NCI-H2196 treated with DMSO at 0.1 percent for 48 hours (cell line): ENCODE measurements at regions not wholly inside any gene's neighbourhood (a gene's known extent, or its start where the extent isn't known, plus 50 kb on each side); places are given as distances from the start of the nearest gene placed in this dataset.
A peak's percentile ranks its signal among the peaks of the same experiment; 100 is the strongest.

Source experiments
- DNase-seq: peaks from one replicate; lab custom pipeline; 2025; ENCODE audit not compliant: unreplicated experiment; lab: John Stamatoyannopoulos, UW

- DNase-seq: no peak
Measured at GRCh38 chr5:135207866-135208265, 173.8 kb upstream of the PITX1 start.

- no peak for DNase-seq
Measured at GRCh38 chr5:135206862-135207261, 172.8 kb upstream of the PITX1 start.

- no peak for DNase-seq
Measured at GRCh38 chr5:135205632-135206349, 171.8 kb upstream of the PITX1 start.

GRCh38 chr5:135204151-135204600 lies 170.1 kb upstream of the PITX1 start:
- no peak for DNase-seq

- no peak for DNase-seq
Measured at GRCh38 chr5:135203593-135204036, 169.6 kb upstream of the PITX1 start.

- no peak for DNase-seq
Measured at GRCh38 chr5:135203019-135203418, 169.0 kb upstream of the PITX1 start.

- no peak for DNase-seq
Measured at GRCh38 chr5:135199919-135200318, 165.9 kb upstream of the PITX1 start.

GRCh38 chr5:135196483-135196882 lies 162.5 kb upstream of the PITX1 start:
- no peak for DNase-seq

- no peak for DNase-seq
Measured at GRCh38 chr5:135195270-135195608, 161.2 kb upstream of the PITX1 start.

GRCh38 chr5:135194573-135195269 lies 160.7 kb upstream of the PITX1 start:
- DNase-seq: no peak

GRCh38 chr5:135194126-135194488 lies 160.1 kb upstream of the PITX1 start:
- DNase-seq: no peak

GRCh38 chr5:135193213-135194125 lies 159.4 kb upstream of the PITX1 start:
- no peak for DNase-seq

GRCh38 chr5:135192351-135192750 lies 158.3 kb upstream of the PITX1 start:
- DNase-seq: no peak

- peak; percentile 56 for DNase-seq
Measured at GRCh38 chr5:135191084-135191826, 157.2 kb upstream of the PITX1 start.

GRCh38 chr5:135190416-135191083 lies 156.5 kb upstream of the PITX1 start:
- no peak for DNase-seq

GRCh38 chr5:135189024-135189423 lies 155.0 kb upstream of the PITX1 start:
- DNase-seq: no peak

- no peak for DNase-seq
Measured at GRCh38 chr5:135188233-135188914, 154.3 kb upstream of the PITX1 start.

GRCh38 chr5:135186662-135187522 lies 152.9 kb upstream of the PITX1 start:
- no peak for DNase-seq
